ENCODE measurements at regions not wholly inside any gene's neighbourhood (a gene's known extent, or its start where the extent isn't known, plus 50 kb on each side); places are given as distances from the start of the nearest gene placed in this dataset.
"Not testable (repeated sequence)": the region's sequence is repeated elsewhere in the genome, so short reads cannot be mapped to it uniquely, and the experiment has no call there.

DNA sequence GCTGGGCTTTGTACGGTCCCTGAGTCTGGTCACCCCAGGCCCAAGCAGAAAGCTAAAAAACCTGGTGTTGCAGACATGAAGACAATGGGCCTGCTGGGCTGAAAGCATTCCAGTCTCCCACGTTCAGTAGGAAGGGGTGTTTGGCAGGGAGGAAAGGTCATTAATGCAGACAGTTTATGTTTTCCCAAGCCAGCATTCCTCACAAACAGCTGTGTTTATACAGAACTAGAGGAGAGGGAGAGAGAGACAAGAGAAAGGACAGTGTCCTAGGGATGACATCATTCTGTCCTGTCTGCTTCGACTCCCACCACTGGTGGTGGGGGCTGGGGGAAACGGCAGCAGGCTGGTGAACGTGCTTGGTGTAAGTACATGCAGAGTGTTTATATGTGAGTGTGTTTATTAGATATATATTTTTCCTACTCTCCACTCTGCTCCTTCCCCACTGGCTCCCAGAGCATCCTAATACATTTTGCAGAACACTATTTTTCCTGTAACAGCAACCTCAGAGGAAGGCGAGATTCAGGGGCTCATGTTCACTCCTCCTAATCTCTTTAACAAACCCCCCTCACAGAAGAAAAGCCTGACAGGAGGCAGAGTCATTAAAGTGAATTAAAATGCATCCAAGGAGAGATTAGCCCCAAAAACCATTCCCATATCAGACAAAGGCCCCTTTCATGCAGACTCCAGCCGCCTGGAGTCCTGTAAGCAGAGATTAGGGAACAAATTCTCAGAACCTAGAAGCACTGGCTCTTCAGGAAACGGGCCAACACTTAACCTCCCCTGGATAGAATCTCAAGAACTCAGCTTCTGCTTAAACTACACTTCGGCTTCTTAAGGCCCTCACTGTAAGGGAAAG, 380.4 kb downstream of the TNS1 start:
- no peak for DNase-seq

DNA sequence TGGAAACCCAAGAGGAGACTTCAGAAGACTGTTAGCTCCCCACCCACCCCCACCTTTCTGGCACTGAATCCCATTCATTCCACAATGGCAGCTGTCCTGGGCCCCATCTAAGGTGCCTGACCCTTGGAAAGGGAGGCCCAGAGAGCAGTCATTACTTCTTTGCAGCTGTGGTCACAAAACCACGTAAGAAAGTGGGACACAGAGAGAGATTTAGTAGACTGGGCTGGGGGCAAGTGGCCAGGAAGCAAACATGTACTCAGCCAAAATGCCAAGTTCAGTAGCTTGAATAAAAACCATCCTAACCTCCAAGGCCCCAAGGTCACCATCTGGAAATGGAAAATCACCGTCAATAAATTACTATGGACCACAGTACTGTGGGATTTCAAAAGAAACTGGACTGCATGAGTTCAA, 381.4 kb downstream of the TNS1 start:
- DNase-seq: no peak

DNA sequence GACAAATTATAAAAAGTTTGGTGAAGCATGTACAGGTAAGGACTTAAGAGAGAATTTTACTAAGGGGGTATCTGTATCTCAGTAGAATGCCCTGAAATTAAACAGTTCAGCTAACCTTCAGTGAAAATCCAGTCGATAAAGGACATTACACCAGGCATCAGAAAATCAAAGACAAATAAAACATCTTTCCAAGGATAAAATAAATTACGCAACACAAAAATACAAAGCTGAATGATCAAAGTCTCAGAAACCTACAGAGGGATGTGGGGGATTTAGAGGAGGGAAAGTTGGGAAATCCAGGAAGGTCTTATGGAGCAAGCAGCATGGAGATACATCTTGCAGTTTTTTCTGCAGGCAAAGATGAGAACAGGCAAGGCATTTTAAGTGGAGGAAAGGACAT, 384.1 kb downstream of the TNS1 start:
- DNase-seq: no peak

DNA sequence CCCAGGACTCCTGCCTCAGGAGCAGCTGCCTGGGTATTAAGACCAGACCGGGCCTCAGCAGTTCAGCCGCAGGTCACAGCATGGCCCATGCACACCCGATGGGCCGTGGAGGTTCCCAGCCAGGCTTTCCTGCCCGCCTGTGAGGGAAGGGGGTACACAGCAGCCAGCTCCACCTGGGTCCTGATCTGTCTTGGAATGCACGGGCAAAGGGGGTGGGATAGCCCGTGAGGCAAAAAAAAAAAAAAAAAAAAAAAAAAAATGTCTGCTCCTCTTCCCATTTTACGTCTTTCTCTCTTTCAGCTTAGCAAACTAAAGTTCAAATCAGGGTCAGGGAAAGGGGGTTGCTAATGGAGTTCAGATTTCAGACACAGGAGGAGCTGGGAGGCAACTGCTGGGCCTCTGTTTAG, 385.2 kb downstream of the TNS1 start:
- no peak for DNase-seq

DNA sequence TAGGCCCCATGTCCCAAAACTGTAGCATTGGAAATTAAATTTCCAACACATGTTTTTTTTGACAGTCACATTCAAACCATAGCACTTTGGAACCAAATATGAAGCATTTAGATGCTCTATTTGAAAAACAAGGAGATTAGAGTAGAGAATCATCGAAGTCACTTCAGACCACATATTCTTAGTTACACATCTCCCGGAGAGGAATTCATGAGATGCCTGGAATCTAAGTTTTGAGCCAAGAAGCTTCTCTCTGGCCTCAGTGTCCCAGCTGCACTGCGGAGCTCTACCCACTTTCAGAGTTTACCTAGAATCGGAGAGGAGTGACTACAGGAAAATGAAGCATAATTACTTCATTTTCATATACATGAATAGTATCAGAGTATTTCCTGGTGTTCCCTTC, 385.9 kb downstream of the TNS1 start:
- no peak for DNase-seq

DNA sequence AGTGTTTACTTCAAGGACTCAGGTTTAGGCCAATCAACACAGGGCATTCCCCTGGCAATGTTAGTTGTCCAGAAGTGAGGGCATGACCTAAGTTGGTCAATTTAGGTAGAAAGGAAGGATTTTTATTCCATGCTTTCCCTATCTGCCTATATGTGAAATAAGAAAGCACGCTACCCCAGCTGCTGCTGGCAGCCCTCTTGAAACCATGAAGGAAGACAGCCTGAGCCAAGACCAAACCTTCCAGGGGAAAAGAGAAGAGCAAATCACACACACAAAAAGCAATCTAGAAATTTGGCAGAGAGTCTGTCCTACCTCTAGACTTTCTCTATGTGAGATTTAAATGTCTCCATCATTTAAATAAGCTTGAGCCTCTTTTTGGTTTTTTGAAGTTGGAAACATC, 387.6 kb downstream of the TNS1 start:
- DNase-seq: no peak

DNA sequence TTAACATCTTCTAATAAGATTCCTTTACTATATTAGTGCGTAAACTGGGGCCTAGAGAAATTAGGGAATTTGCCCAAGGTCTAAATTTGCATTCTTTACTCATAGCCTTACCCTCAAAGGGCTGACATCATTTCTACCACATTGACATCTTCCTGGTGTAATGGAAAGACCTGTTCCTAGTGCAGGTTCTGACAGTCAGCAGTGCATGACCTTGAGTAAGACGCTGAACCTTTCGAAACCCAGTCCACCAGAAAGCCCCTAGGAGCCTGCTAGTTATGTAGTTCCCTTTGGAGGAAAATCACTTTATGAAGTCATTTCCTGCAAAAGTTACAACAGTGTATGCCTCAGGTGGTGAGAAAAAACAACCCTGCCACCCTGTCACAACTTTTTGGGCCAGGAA, 388.3 kb downstream of the TNS1 start:
- DNase-seq: no peak

DNA sequence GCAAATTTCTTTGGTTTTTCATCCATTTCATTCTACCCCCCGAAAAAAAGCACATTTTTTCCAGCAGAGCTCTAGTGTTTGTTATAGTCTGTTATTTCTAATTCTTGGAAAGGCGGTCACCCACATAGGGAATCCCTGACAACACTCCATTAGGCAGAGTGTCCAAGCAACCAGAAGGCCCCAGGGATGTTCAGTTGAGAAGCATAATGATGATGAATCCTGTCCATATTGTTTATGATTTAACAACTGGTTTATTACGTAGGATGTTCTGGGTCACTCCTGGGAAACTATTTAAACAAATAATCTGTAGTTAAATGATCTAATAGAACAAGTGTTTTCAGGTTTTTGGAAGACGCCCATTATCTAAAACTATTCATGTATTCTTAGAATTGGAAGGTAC, 388.7 kb downstream of the TNS1 start:
- DNase-seq: no peak

DNA sequence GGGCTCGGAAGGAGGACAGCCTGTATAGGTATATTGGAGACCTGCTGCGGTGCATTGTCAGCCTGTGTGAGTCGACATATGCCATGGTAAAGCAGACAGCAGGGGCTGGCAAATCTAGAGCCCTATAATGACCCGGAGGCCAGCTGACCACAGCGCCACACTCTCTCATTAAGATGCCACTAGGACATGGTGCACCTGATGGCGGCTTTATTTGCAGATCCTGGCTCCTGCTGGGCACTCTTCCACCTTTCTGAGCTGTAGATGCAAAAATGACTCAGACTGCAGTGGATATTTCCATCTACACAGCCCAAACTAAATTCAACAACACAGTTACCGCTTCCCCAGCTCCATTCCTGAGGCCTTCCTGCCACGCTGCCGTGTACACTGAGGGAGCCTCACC, 389.9 kb downstream of the TNS1 start:
- DNase-seq: no peak

DNA sequence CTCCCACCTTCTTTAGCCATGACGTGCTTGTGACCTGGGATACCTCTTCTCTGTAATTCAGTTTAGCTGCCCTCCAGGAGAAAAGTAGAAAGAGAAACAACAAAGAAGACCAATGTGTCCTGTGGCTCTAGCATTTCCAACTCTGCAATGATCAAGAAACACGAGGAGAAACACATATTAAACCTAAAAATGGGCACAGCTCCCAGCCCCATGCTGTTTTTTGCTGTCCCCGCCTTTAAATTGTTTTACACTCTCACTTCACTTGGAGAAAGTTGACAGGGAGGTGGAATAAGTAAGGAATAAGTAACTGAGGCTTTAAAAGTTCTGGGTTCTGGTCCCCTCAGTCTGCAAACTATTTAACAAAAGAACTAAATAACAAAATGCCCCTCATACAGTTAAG, 390.6 kb downstream of the TNS1 start:
- no peak for DNase-seq

DNA sequence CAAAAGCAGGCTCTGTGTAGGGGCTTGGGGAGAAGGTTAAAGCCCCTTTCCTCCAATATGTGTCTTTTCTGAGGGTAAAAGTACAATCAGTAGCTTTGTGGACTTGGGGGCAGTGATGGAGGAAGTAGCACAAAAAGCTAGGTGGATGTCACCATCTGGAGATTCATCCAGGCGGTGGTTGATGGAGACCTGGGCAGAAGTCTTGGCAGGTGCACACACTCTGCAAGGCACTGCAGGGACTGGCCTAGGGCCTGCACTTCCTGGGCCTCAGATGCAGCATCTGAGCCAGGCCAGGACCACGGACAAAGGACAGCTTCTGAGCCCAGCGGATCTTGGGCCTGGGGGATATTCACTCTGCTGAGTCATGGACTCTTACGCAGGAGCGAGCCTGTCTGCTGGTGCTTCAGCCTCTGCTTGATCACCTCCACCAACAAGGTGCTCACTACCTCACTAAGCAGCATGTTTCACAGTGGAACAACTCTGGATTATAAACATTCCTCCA, 391.1 kb downstream of the TNS1 start:
- DNase-seq: no peak

DNA sequence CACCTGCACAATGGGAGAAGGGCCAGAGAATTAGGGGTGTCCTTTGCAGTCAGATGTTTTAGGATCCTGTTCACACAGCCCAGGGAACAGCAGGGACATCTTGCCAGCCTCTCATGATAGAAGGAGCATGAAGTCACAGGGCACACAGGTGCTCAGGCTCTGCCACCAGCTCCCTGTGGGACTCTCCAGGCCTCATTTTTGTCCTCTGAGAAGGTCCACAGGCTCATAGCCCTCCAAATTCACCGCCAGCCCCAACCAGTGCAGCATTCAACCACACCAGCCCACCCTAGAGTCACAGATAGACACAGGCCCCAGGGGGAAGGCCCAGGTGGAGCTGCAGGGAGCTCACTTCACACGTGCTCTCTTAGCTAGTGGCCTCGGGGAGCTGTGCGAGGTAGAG, 391.7 kb downstream of the TNS1 start:
- DNase-seq: no peak

DNA sequence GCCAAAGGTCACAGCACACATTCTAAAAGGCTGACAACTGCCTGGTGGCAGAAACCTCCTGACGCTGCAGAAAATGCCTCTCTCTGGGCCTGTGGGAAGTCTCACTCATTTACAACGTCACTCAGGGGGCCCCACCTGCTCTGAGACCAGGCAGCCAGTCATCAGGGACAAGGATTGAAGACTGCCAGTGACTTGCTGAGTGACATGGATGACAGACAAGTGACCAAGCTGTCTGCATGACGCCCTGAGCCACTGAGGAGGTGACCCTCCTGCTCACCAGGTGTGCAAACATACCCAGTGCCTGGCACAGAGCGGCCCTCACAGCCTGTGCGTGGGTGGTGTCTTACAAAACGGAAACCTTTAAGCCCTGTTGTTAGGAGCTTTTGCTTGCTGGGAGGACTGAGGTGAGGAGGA, 392.4 kb downstream of the TNS1 start:
- DNase-seq: no peak

DNA sequence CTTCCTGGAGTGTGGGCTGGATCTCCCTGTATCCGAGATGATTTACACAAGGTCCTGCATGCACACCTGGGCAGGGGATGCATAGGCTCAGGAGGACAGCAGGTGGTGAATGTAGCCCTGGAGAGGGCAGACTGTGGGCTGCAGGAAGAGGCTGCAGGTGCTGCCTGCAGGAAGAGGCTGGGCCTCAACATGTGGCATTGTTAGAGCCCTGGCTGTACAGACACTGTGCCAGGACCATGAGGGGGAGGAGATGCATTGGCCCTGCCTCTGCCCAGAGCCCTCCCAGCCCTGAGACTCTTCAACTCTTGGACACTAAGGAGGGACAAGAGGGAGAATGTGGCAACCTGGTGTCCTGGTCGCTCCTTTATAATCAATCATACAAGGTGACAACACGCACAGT, 392.8 kb downstream of the TNS1 start:
- DNase-seq: no peak

DNA sequence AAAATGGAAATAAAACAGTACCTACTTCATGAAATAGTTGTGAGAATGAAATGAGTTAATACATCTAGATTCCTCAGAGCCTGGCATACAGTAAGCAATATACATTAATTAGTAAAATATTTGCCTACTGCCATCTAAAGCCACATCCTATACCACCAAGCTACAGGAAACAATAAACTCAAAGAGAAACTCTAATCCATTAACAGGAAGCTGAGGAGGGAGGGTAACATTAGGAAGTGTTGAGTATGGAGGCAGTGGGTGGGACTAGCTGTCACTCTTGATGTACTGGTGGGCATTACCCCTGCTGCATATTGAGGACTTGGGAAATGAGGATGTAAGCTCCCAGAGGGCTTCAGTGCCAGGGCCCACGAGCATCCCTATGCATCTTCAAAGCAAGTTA, 396.5 kb downstream of the TNS1 start:
- no peak for DNase-seq

DNA sequence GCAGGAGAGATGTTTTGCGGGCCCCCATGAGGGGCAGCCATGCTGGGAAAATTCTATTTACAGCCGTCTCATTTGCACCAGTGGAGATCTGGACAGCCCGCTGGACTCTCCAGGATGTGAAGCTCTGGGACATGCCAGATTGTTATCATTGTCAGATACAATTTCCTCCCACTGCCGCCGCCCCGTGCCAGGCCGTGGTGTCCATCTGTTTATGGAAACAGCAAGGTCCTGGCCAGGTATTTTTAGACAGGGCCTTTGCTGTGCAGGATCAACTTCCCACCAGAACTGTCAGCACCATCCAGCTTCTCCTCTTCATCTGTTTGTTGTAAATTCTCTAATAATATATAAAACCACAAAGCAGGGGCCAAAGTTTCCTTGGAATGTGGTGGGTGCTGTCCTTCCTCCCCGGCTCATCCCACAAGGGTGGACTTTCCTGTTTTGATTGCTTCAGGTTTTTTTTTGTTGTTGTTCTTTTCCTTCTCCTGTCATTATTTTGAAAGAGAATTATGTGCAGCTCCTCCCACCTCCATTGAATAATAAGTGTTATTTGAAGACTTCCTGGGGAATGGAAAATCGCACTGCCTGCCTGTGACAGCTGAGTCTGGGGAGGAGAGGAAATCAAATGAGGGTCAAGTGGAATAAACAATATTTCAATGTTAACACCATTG, 398.1 kb downstream of the TNS1 start:
- no peak for DNase-seq

DNA sequence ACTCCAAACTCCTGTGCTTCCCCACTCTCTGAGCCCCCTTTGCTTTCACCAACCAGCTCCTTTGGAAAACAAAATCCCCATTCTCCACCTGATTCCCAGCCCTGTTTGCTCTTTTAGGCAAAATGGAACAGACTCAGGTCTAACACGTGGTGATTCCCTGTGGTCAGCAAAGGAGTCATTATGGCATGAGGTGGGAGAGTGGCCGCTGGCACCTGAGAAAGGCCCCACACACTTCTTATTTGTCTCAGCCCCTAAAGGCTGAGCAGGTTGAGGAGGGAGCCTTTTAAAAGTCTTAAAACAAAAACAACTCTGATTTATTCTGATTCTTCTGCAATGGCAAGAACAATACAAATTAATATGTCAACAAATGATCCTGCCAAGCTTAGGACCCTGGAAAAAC, 401.2 kb downstream of the TNS1 start:
- no peak for DNase-seq

DNA sequence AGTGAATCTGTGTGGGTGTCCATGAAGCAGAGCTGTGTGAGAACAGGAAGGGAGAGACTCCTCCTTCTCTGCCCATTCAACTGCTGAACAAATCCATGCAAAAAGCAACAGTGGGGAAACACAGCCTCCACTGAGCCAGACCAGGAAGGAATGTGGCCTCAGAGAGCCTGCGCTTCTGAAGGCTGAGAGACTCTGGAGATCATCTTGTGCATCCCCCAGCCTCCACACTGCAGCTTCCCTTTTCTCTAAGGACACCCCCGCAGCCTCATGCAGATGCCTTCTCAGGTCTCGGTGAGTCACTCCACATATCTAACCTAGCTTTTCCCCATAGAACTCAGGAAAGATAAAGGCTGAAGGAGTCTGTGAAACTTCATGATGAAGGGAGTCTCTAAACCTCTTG, 402.9 kb downstream of the TNS1 start:
- DNase-seq: no peak

DNA sequence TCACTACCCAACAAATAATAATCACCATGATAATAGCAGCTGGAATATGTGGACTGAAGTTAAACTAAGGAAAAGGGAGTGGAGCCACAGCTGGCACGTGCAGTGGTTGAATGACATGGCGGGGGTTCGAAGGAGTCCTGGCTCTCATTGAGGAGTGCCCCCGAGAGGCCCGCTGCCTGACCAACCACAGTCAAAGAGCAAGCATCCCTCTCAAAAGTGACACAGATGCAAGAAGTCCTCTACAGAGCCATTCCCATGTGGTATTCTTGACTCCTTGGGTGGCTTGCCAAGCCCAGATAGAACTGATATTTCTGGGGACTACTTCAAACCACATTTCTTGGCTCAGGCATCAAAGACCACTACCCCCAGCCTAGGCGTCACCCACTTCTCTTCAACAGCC, 405.1 kb downstream of the TNS1 start:
- DNase-seq: no peak

DNA sequence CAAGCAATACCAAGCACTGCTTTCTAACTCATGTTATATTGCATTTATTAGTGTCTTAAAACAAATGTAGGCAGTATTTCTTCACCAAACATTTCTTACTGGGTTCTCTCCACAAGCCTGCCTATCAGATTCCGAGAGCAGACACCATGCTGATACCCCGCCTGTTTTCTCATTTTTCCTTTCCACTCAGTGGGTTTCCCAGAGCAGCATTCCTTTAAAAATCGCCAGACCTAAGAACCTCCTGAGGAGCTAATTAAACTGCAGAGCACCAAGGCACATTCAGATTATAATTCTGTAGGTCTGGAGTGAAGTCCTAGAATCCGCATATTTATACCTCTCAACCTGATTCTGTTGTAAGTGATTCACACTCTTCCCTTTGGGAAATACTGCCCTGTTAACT, 405.6 kb downstream of the TNS1 start:
- no peak for DNase-seq

DNA sequence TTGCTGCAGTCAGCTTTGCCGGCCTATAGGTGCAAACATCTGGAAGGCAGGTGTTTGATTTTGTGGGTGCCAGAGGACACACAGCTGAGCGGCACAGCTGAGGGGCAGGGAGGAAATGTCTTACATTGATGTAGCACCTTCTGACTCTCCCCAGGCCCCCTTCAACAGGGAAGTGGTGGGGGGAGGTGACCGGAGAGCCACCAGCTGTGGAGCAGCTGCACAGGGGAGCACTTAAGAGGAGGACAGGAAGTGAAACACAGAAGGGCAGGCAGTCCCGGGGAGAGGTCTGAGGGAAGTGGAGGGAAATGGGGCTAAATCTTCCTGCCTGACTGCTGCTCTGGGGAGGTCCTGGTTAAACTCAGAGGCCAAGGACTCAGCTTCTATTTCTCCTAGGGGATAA, 409.1 kb downstream of the TNS1 start:
- no peak for DNase-seq

DNA sequence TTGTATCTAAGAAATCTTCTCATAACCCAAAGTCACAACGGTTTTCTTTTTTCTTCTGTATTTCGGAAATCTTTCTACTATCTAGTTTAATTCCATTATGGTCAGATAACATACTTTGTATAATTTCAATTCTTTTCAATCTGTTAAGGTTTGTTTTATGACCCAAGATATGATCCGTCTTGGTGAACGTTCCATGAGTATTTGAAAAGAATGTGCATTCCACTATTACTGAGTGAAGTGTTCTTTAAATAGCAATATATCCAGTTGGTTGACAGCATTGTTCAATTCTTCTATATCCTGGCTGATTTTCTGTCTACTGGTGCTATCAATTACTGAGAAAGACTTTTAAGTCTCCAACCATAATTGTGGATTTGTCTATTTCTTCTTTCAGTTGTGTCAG, 414.5 kb downstream of the TNS1 start:
- no peak for DNase-seq

DNA sequence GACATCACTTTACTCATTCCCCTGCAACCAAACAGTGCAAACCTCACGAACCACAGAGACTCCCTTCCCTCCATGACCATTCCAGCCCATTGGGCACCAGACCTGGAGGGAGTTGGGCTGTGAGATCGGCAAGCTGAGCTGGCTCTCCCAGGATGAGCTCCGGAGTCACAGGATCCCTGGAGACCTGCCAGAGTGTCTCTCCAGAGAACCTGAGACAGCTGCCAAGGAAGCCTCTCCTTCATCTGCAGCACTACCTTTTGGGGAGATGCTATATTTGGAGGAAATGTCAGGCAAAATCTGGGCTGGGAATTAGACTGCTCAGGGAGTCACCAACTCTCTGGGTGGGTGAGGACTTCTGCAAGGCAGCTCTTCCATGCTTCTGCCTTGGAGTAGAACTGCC, 417.4 kb downstream of the TNS1 start:
- DNase-seq: no peak

DNA sequence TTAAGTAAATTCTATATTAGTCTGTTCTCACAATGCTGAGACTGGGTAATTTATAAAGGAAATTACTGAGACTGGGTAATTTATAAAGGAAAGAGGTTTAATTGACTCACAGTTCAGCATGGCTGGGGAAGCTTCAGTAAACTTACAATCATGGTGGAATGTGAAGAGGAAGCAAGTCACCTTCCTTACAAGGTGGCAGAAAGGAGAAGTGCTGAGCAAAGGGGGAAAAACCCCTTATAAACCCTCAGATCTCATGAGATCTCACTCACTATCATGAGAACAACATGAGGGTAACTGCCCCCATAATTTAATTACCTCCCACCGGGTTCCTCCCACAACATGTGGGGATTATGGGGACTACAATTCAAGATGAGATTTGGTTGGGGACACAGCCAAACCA, 422.4 kb downstream of the TNS1 start:
- DNase-seq: not testable (repeated sequence)

DNA sequence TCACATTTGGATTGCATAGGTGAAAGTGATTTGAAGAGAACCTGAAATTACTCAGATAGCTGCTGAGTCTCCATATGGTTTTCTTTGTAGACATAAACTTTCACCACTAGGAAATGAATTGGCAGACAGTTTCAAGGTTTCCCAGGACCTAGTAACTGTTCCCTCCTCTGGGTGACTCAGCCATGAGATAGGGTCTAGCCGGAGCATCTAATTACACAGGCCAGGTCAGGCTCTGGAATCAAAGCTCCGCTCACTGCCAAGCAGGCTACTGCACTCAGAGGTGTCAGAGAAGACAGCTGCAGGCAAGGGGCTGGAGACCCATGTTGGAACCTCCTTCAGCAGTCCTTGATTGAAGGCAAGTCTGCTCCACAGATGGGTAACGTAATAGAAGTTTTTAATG, 429.2 kb downstream of the TNS1 start:
- DNase-seq: no peak

All from GF-D8 (cell line).